HFF-Myc (cell line): ENCODE measurements at regions not wholly inside any gene's neighbourhood (a gene's known extent, or its start where the extent isn't known, plus 50 kb on each side); places are given as distances from the start of the nearest gene placed in this dataset.
A peak's percentile ranks its signal among the peaks of the same experiment; 100 is the strongest.

Source experiments
- DNase-seq: peaks from one replicate; pipeline ENCODE4 v3.0.0-alpha.2; 2011; ENCODE audit warnings: low read depth; ENCODE audit errors: extremely low read depth
- H3K4me3 ChIP-seq: replicated peaks from 2 replicates; pipeline ENCODE4 v1.5.1; 2011; ENCODE audit warnings: low read depth, mild to moderate bottlenecking, control low read depth, low read length
- TF ChIP-seq, protein P1 (sequence below): IDR thresholded peaks from 2 replicates; pipeline ENCODE4 v1.5.1; 2012; ENCODE audit warnings: mild to moderate bottlenecking, low read depth, low read length, control low read depth; ENCODE audit errors: missing control alignments

DNA sequence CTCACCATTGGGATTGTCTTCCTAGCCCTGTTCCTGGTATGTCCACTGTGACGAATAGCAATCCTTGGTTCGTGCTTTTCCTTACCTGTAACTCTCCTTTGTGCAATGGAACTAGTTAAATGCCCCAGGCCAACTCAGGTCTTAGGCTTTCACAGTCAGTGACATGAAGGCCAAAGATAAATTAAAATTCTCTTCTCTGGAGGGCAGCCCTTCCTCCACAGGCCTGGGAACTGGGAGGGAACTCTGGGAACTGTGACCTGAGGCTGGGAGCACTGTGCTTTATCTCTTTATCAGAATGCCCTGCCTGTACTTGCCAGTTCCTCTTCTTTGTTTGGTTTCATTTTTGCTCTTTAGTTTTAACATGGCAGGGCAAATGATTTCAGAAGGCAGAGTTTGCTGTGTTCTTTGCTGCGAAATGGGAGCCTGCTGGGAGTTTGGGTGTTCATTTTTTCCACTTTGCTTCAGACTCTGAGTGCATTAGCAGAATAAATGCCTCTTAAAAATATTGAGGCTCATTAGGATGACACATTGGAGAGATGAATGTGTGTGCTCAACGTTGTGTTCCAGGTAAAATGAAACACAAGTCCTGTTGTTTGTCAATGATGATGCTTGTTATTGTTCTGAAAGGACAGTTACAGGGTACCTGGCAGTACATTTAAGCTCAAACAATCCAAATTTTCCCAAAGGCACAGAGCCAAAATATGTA, 118.1 kb downstream of the NUDT12 start:
- H3K4me3 ChIP-seq, result no peak overlapping the region
- DNase-seq, result no peak

DNA sequence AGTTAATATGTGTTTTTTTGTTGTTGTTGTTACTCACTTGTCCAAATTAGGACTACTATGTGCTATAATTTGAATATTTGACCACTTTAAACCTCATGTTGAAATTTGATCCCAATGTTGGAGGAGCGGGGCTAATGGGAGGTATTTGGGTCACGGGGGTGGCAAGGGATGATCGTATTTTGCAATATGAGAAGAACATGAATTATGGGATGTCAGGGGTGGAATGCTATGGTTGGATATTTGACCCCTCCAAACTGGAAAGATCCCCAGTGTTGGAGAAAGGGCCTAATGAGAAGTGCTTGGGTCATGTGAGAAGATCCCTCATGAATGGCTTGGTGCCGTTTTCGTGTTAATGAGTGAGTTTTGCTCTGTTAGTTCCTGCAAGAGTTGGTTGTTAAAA, 119.8 kb downstream of the NUDT12 start:
- DNase-seq, result no peak
- TF ChIP-seq, protein P1, sequence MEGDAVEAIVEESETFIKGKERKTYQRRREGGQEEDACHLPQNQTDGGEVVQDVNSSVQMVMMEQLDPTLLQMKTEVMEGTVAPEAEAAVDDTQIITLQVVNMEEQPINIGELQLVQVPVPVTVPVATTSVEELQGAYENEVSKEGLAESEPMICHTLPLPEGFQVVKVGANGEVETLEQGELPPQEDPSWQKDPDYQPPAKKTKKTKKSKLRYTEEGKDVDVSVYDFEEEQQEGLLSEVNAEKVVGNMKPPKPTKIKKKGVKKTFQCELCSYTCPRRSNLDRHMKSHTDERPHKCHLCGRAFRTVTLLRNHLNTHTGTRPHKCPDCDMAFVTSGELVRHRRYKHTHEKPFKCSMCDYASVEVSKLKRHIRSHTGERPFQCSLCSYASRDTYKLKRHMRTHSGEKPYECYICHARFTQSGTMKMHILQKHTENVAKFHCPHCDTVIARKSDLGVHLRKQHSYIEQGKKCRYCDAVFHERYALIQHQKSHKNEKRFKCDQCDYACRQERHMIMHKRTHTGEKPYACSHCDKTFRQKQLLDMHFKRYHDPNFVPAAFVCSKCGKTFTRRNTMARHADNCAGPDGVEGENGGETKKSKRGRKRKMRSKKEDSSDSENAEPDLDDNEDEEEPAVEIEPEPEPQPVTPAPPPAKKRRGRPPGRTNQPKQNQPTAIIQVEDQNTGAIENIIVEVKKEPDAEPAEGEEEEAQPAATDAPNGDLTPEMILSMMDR, result no peak
- H3K4me3 ChIP-seq, result no peak overlapping the region

More for the DNA sequence above, 118.1 kb downstream of the NUDT12 start:
- TF ChIP-seq, protein P1, result no peak

DNA sequence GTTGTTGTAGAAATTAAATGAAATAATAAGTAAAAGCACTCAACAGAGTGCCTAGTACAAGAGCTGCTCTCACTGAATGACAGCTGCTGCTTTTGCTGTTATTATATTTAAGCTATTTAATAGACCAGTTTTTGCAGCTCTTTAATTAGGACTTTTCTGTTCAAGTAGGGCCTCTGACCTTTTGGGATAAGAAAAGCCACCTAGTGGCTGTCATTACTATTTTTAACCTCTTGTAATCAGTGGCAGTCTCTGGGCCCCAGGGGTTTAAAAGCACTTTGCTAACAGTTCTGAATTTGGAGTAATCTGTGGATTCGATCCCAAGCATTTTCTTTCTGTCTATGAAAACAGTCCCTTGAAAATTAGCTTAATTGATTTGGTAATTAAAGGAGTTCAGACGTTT, 121.1 kb downstream of the NUDT12 start:
- DNase-seq, result no peak
- TF ChIP-seq, protein P1, result peak; percentile 11
- H3K4me3 ChIP-seq, result no peak overlapping the region

DNA sequence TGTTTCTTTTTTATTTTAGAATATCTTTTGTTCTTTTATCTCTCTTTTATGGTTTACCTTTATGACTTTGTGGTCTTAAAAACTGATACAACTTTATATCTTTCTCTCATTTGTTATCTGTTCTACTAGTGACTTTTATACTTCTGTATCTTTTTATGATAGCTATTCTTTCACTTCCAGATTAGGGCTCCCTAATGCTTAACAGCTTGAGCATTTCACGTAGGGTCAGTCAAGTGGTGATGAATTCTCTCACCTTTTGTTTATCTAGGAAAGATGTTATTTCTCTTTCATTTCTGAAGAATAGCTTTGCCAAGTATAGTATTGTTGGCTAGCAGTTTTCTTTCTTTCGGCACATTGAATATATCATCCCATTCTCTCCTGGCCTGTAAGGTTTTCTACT, 123.6 kb downstream of the NUDT12 start:
- H3K4me3 ChIP-seq, result no peak overlapping the region
- TF ChIP-seq, protein P1, result no peak
- no peak for DNase-seq

DNA sequence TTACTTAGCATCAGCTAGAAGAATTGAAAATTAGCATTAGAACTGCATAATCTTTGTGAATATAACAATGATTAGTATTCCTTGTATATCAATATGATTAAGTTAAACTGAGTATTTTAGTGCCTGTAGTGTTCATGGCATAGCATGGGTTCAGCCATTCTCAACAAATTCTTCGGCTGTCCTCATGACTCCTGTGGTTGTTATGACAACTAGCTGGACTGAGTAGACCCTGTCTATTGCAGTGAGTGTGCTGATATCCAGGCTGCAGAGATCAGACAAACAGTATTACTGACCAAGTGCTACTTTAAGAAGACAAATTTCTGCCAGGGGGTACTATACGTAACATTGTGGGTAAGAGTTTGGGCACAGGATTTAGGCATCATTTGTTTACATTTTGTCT, 125.9 kb downstream of the NUDT12 start:
- H3K4me3 ChIP-seq, result no peak overlapping the region
- DNase-seq, result no peak
- TF ChIP-seq, protein P1, result no peak

DNA sequence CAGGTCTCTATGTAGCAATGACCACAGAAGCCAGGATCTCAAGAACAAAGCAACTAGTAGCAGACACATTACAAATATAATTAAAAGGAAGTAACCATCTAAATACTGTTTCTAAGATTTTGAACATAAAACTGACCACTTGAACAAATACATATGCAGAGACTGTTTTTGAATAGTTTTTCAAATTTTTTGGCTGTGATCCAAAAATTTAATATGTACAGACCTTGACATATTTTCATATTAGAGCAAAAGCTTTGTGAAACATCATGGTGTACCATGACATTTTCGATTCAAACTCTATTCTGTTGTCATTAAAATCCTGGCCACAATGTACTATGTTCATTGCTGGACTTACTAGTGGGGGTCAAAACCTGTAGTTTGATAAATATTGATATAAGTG, 126.5 kb downstream of the NUDT12 start:
- DNase-seq, result no peak
- no peak overlapping the region for H3K4me3 ChIP-seq
- TF ChIP-seq, protein P1, result no peak
